A549 (cell line): ENCODE measurements at regions not wholly inside any gene's neighbourhood (a gene's known extent, or its start where the extent isn't known, plus 50 kb on each side); places are given as distances from the start of the nearest gene placed in this dataset.

Experiments used
- ATAC-seq, 2 experiments: fragments of 200-7000 bp in 1 of 2; fragments of >200 bp in 1 of 2; cut with Nextera tagmentation in 1 of 2; cut with Tn5 transposase in 1 of 2; 3 replicates each; pipeline versions ENCODE4 v1.8.0 to v1.9.1; 2018 to 2020; ENCODE audit warnings: mild to moderate bottlenecking in 1 of 2, moderate library complexity in 1 of 2
- CTCF ChIA-PET: fragments of 300-600 bp; sonication (Branson Sonifier 250); formaldehyde crosslinking; extraction: SDS; loops from one replicate; lab custom pipeline; 2021; ENCODE audit warnings: antibody characterized with exemption, inconsistent platforms; lab: Yijun Ruan, JAX
- POLR2A ChIA-PET: fragments of 350-600 bp; formaldehyde crosslinking; extraction: SDS; loops from one replicate; lab custom pipeline; 2021; ENCODE audit warnings: antibody characterized with exemption, inconsistent platforms; lab: Yijun Ruan, JAX
- DNase-seq, 2 experiments: peaks; one replicate each; pipeline versions ENCODE4 v3.0.0 to v3.0.0-alpha.2; 2011 to 2016; ENCODE audit warnings: low read depth in 1 of 2, low spot score in 1 of 2
- FAIRE-seq: peaks from 2 replicates; lab custom pipeline; 2011; peaks lifted over from hg19 to GRCh38; lab: Jason Lieb, UNC
- H3K27ac ChIP-seq, 2 experiments: fragments of >200 bp; sonication (Bioruptor Twin); formaldehyde crosslinking; 3 replicates each; pipeline ENCODE4 v1.5.1; 2016 to 2017
- H3K4me1 ChIP-seq: fragments of >200 bp; sonication (Bioruptor Twin); formaldehyde crosslinking; 3 replicates; pipeline ENCODE4 v1.6.1; 2016
- H3K4me2 ChIP-seq: fragments of >200 bp; sonication (Bioruptor Twin); formaldehyde crosslinking; 3 replicates; pipeline ENCODE4 v1.6.1; 2016
- H3K4me3 ChIP-seq: fragments of >200 bp; sonication (Bioruptor Twin); formaldehyde crosslinking; 3 replicates; pipeline ENCODE4 v1.5.1; 2016
- H3K9me3 ChIP-seq: fragments of >200 bp; sonication (Bioruptor Twin); formaldehyde crosslinking; 3 replicates; pipeline ENCODE4 v1.6.1; 2016
- BHLHE40 ChIP-seq: IDR thresholded peaks from 2 replicates; pipeline ENCODE4 v1.6.1; 2012; ENCODE audit warnings: low read depth, low read length, inconsistent platforms
- CBX8 ChIP-seq: fragments of 200-600 bp; sonication (generic); IDR thresholded peaks from 2 replicates; pipeline ENCODE4 v1.6.1; 2016
- CEBPB ChIP-seq, 2 experiments: fragments of >200 bp in 1 of 2; sonication (Bioruptor Twin) in 1 of 2; formaldehyde crosslinking in 1 of 2; IDR thresholded peaks; 2 replicates each; pipeline ENCODE4 v1.6.1; 2012 to 2016
- CHD2 ChIP-seq: fragments of 150-350 bp; IDR thresholded peaks from 2 replicates; pipeline ENCODE4 v1.6.1; 2014; ENCODE audit warnings: low read length; ENCODE audit not compliant: partially characterized antibody
- EP300 ChIP-seq, 2 experiments: fragments of >200 bp; sonication (Bioruptor Twin); formaldehyde crosslinking; IDR thresholded peaks; 2 replicates in 1 of 2; 3 replicates in 1 of 2; pipeline ENCODE4 v1.6.1; 2016 to 2017
- FOSL2 ChIP-seq, 2 experiments: fragments of 450-650 bp in 1 of 2; fragments of >200 bp in 1 of 2; sonication (Bioruptor Twin) in 1 of 2; formaldehyde crosslinking; IDR thresholded peaks; 2 replicates each; pipeline versions ENCODE4 v1.5.0 to v1.6.1; 2016 to 2020; ENCODE audit warnings: mild to moderate bottlenecking in 1 of 2, moderate library complexity in 1 of 2
- GATA3 ChIP-seq: IDR thresholded peaks from 2 replicates; pipeline ENCODE4 v1.6.1; 2012; ENCODE audit warnings: borderline replicate concordance
- HDAC2 ChIP-seq: fragments of 200-600 bp; sonication (generic); IDR thresholded peaks from 2 replicates; pipeline ENCODE4 v1.6.1; 2016
- HOXA7 ChIP-seq: fragments of 250-450 bp; sonication (Bioruptor Pico); IDR thresholded peaks from 2 replicates; pipeline ENCODE4 v1.5.0; 2020; ENCODE audit warnings: mild to moderate bottlenecking, moderate library complexity
- HOXB13 ChIP-seq: fragments of 250-450 bp; sonication (Bioruptor Pico); IDR thresholded peaks from 2 replicates; pipeline ENCODE4 v1.5.0; 2020; ENCODE audit warnings: low read depth, mild to moderate bottlenecking, moderate library complexity
- HOXB5 ChIP-seq: fragments of 250-450 bp; sonication (Bioruptor Pico); IDR thresholded peaks from 2 replicates; pipeline ENCODE4 v1.5.0; 2020; ENCODE audit warnings: mild to moderate bottlenecking, moderate library complexity
- JUN ChIP-seq, 2 experiments: fragments of >200 bp; sonication (Bioruptor Twin); formaldehyde crosslinking; IDR thresholded peaks; 2 replicates in 1 of 2; 3 replicates in 1 of 2; pipeline ENCODE4 v1.6.1; 2016 to 2017
- JUNB ChIP-seq: fragments of >200 bp; sonication (Bioruptor Twin); formaldehyde crosslinking; IDR thresholded peaks from 2 replicates; pipeline ENCODE4 v1.6.1; 2016
- KDM5A ChIP-seq: fragments of 200-600 bp; sonication (generic); IDR thresholded peaks from 2 replicates; pipeline ENCODE4 v1.6.1; 2016; ENCODE audit warnings: antibody characterized with exemption, mild to moderate bottlenecking
- MYC ChIP-seq: IDR thresholded peaks from 2 replicates; pipeline ENCODE4 v1.6.1; 2012; ENCODE audit warnings: mild to moderate bottlenecking, inconsistent platforms, low read length, improper control_type of control experiment, borderline replicate concordance
- NFE2L2 ChIP-seq: fragments of 150-350 bp; conservative IDR thresholded peaks from 2 replicates; pipeline ENCODE4 v1.6.1; 2014; ENCODE audit warnings: low read length
- PHF8 ChIP-seq: fragments of 200-600 bp; sonication (generic); IDR thresholded peaks from 2 replicates; pipeline ENCODE4 v1.6.1; 2016; ENCODE audit warnings: low read depth, mild to moderate bottlenecking, antibody characterized with exemption, moderate library complexity, borderline replicate concordance
- POLR2A ChIP-seq: IDR thresholded peaks from 2 replicates; pipeline ENCODE4 v1.6.1; 2012; ENCODE audit warnings: mild to moderate bottlenecking, low read length
- RARB ChIP-seq: fragments of 250-450 bp; sonication (Bioruptor Pico); IDR thresholded peaks from 2 replicates; pipeline ENCODE4 v1.8.0; 2021; ENCODE audit warnings: mild to moderate bottlenecking, moderate library complexity
- RCOR1 ChIP-seq: fragments of 150-350 bp; IDR thresholded peaks from 2 replicates; pipeline ENCODE4 v1.6.1; 2014; ENCODE audit warnings: antibody characterized with exemption, low read length, low read depth
- SMC3 ChIP-seq: fragments of >200 bp; sonication (Bioruptor Twin); formaldehyde crosslinking; IDR thresholded peaks from 3 replicates; pipeline ENCODE4 v1.6.1; 2018; ENCODE audit warnings: inconsistent platforms
- TFCP2L1 ChIP-seq: fragments of 250-450 bp; sonication (Bioruptor Pico); IDR thresholded peaks from 2 replicates; pipeline ENCODE4 v1.5.0; 2021; ENCODE audit warnings: mild to moderate bottlenecking
- TP53 ChIP-seq: fragments of 250-450 bp; sonication (Bioruptor Pico); IDR thresholded peaks from 2 replicates; pipeline ENCODE4 v1.5.0; 2021; ENCODE audit warnings: mild to moderate bottlenecking, moderate library complexity
- ZC3H11A ChIP-seq: fragments of 450-650 bp; IDR thresholded peaks from 2 replicates; pipeline ENCODE4 v1.6.1; 2014; ENCODE audit warnings: antibody characterized with exemption, mild to moderate bottlenecking
- ZFP36 ChIP-seq: fragments of 450-650 bp; IDR thresholded peaks from 2 replicates; pipeline ENCODE4 v1.6.1; 2014; ENCODE audit warnings: borderline replicate concordance; ENCODE audit not compliant: partially characterized antibody
- ZNF302 ChIP-seq: fragments of 250-450 bp; sonication (Bioruptor Pico); IDR thresholded peaks from 2 replicates; pipeline ENCODE4 v1.9.0; 2021; ENCODE audit warnings: inconsistent platforms, mild to moderate bottlenecking, moderate library complexity
- WGBS: methylation state at CpG from one replicate; pipeline ENCODE4 v1.1.6; 2017; ENCODE audit errors: missing lambda C conversion rate; 5-methylcytosine and 5-hydroxymethylcytosine counted together
- TF ChIP-seq, protein P1 (sequence below): fragments of 450-650 bp; IDR thresholded peaks from 2 replicates; pipeline ENCODE4 v1.6.1; 2014; ENCODE audit warnings: antibody characterized with exemption
- TF ChIP-seq, protein P2 (sequence below): fragments of >200 bp; sonication (Bioruptor Twin); formaldehyde crosslinking; IDR thresholded peaks from 2 replicates; pipeline ENCODE4 v1.6.1; 2016
- TF ChIP-seq, protein P3 (sequence below): IDR thresholded peaks from 2 replicates; pipeline ENCODE4 v1.6.1; 2012

DNA sequence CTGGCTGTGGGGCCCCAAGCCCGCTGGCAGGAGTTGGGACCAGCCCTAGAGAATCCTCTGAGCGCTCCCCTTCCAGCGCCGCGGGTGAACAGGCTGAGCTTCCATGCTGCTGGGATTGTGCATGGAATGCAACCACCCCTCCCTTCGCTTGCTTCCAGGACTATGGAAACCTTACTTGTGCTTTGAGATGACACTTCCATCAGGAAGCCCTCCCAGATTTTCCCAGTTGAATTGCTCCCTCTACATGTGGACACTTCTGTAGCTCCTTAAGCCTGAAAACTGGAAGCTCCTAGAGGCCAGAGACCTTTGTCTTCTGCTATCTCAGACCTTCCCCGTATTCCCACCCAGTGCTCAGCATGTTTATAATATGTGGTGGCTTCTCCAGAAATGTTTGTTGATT lies 213.2 kb upstream of the RPL38 start:
- H3K27ac ChIP-seq: no peak overlapping the region
- no peak overlapping the region for H3K4me3 ChIP-seq
- no peak overlapping the region for H3K4me2 ChIP-seq
- ChIA-PET CTCF (interaction anchor here (0.8 to 2.3 kb wide), 4 partner anchors 8 to 186 kb away, joined by 3 to 14 read pairs (median 6); no protein-coding TSS in a partner anchor), POLR2A (no interaction called here)
- ATAC-seq (no peak), FAIRE-seq (no peak), DNase-seq (no peak)
- 69% methylated on average over 6 of the region's 7 CpGs for WGBS
- no peaks in the 10 kb centered on the region for H3K9me3 ChIP-seq
- H3K4me1 ChIP-seq: no peaks in the 10 kb centered on the region
- TF ChIP-seq HOXA7 (CRISPR knock-in tag): no peak
- TF ChIP-seq ZFP36: peak; percentile 73
- TF ChIP-seq MYC: no peak
- no peak for TF ChIP-seq CBX8

DNA sequence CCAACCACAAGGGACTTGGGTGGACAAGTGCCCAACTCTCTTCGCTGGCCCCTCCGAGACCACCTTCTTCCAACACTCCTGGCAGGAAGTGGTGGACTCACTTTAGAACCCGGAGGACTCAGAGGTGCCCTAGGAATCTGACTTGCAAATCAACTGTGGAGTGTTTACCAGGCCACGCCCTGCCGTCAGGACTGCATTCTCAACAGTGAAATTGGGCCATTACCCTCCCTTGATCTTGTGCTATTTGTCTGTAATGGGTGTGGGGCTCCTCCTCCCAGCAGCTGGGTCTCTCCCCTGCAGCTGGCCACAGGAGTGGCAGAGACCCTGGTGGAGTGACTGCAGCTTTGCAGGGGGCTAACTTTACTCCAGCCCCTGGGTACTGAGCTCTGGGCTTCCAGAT lies 212.2 kb upstream of the RPL38 start:
- H3K9me3 ChIP-seq: no peaks in the 10 kb centered on the region
- WGBS: 49% methylated on average over 5 of the region's 5 CpGs
- H3K27ac ChIP-seq: no peak overlapping the region
- DNase-seq (no peak), ATAC-seq (no peak), FAIRE-seq (no peak)
- H3K4me3 ChIP-seq: no peak overlapping the region
- ChIA-PET POLR2A (no interaction called here), CTCF (interaction anchor here (1.0 to 1.7 kb wide), 3 partner anchors 17 to 349 kb away, joined by 3 to 5 read pairs (median 3); no protein-coding TSS in a partner anchor)
- H3K4me2 ChIP-seq: no peak overlapping the region
- no peaks in the 10 kb centered on the region for H3K4me1 ChIP-seq
- TF ChIP-seq CEBPB (IDR thresholded peaks at IDR 0.05) (no peak), KDM5A (no peak), HOXB13 (CRISPR knock-in tag) (no peak), NFE2L2 (no peak), CHD2 (no peak)
- TF ChIP-seq, protein P1, sequence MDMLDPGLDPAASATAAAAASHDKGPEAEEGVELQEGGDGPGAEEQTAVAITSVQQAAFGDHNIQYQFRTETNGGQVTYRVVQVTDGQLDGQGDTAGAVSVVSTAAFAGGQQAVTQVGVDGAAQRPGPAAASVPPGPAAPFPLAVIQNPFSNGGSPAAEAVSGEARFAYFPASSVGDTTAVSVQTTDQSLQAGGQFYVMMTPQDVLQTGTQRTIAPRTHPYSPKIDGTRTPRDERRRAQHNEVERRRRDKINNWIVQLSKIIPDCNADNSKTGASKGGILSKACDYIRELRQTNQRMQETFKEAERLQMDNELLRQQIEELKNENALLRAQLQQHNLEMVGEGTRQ: no peak
- TF ChIP-seq, protein P2, sequence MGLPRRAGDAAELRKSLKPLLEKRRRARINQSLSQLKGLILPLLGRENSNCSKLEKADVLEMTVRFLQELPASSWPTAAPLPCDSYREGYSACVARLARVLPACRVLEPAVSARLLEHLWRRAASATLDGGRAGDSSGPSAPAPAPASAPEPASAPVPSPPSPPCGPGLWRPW: no peak

DNA sequence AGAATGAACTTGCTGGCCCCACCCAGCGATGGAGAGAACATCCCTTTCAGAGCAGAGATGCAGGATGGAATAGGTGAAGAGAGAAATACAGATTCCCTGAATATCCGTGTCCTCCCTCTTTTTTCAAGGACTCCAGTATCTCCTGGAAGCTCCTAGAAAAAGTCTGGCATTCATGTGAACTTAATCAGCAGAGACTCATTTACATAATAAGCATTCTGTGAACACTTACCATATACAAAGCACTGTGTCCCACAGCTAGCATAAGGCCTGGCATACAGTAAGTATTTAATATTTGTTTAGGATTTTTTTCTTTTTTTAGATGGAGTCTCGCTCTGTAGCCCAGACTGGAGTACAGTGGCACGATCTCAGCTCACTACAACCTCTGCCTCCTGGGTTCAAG lies 208.5 kb upstream of the RPL38 start:
- CTCF ChIA-PET: interaction anchor here (1.2 to 4.7 kb wide), 2 partner anchors 13 to 352 kb away, joined by 3 to 17 read pairs; no protein-coding TSS in a partner anchor
- whole genome bisulfite sequencing: 29% methylated on average over 4 of the region's 4 CpGs

DNA sequence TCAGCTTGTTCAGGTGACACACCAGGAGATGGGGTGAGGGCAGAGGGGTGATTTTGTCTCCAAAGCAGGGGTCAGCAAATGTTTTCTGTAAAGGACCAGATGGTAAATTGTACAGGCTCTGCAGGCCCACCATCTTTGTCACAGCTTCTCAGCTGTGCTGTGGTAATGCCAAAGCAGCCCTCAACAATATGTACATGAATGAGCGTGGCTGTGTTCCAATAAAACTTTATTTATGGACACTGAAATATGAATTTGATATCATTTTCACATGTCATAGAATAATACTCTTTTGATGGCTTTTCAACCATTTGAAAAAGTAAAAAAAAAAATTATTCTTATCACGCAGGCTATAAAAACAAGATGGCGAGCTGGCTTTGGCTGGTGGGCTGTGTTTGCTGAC lies 206.4 kb upstream of the RPL38 start:
- Histone ChIP-seq H3K4me1 (no peaks in the 10 kb centered on the region), H3K4me3 (no peak overlapping the region), H3K9me3 (no peaks in the 10 kb centered on the region), H3K4me2 (no peak overlapping the region), H3K27ac (no peak overlapping the region)
- ChIA-PET POLR2A (no interaction called here), CTCF (interaction anchor here (0.7 to 4.7 kb wide), 9 partner anchors 9 to 568 kb away, joined by 3 to 49 read pairs (median 6); no protein-coding TSS in a partner anchor)
- no peak for FAIRE-seq
- no peak for DNase-seq
- WGBS: 57% methylated on average over 3 of the region's 3 CpGs
- ATAC-seq: no peak
- TF ChIP-seq RARB: no peak
- TF ChIP-seq TP53: no peak
- TF ChIP-seq PHF8: no peak
- no peak for TF ChIP-seq NFE2L2
- TF ChIP-seq CBX8: no peak
- TF ChIP-seq EP300 (IDR thresholded peaks at IDR 0.05): no peak
- no peak for TF ChIP-seq ZFP36
- no peak for TF ChIP-seq FOSL2 (IDR thresholded peaks at IDR 0.05)
- no peak for TF ChIP-seq FOSL2 (CRISPR knock-in tag; IDR thresholded peaks at IDR 0.05)
- TF ChIP-seq, protein P3, sequence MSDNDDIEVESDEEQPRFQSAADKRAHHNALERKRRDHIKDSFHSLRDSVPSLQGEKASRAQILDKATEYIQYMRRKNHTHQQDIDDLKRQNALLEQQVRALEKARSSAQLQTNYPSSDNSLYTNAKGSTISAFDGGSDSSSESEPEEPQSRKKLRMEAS: no peak
- no peak for TF ChIP-seq SMC3

More for the DNA sequence above, 208.5 kb upstream of the RPL38 start:
- ATAC-seq: no peak
- TF ChIP-seq HDAC2: no peak
- no peak for TF ChIP-seq ZC3H11A
- no peak for TF ChIP-seq RARB
- no peak for TF ChIP-seq JUN (IDR thresholded peaks at IDR 0.05)
- TF ChIP-seq GATA3: no peak
- TF ChIP-seq TFCP2L1: no peak
- TF ChIP-seq JUNB: no peak
- no peak for TF ChIP-seq ZNF302 (CRISPR knock-in tag)
- no peak for TF ChIP-seq HOXA7 (CRISPR knock-in tag)
- no peak for TF ChIP-seq POLR2A
- no peak for TF ChIP-seq RCOR1
- TF ChIP-seq CEBPB (IDR thresholded peaks at IDR 0.05): no peak
- TF ChIP-seq PHF8: no peak
- TF ChIP-seq BHLHE40: no peak
- TF ChIP-seq HOXB5 (CRISPR knock-in tag): no peak
- POLR2A ChIA-PET: no interaction called here
- Histone ChIP-seq H3K27ac (no peak overlapping the region), H3K4me1 (no peaks in the 10 kb centered on the region), H3K4me3 (no peak overlapping the region), H3K9me3 (no peaks in the 10 kb centered on the region), H3K4me2 (no peak overlapping the region)
- FAIRE-seq: no peak
- no peak for DNase-seq
